ENCODE measurements at regions not wholly inside any gene's neighbourhood (a gene's known extent, or its start where the extent isn't known, plus 50 kb on each side); places are given as distances from the start of the nearest gene placed in this dataset.

- H3K4me1 ChIP-seq (ENCODE audit: control insufficient read depth, insufficient read depth, low read length), result no peaks in the 10 kb centered on the region
- no peaks in the 10 kb centered on the region for H3K36me3 ChIP-seq (ENCODE audit: control insufficient read depth in 2 of 2, insufficient read depth in 2 of 2, low read length in 2 of 2)
- H3K4me3 ChIP-seq (ENCODE audit: low read length in 2 of 2), result no peak overlapping the region
- H3K9ac ChIP-seq (ENCODE audit: low read length in 2 of 2), result no peak overlapping the region
- no peaks in the 10 kb centered on the region for H3K27me3 ChIP-seq (ENCODE audit: control insufficient read depth in 1 of 2, insufficient read depth in 2 of 2, low read length in 2 of 2)
- no peaks in the 10 kb centered on the region for H3K9me3 ChIP-seq (ENCODE audit: control insufficient read depth in 2 of 2, low read length in 2 of 2)
- no peak overlapping the region for H3K27ac ChIP-seq (ENCODE audit: low read length)
These were observed 266.9 kb downstream of the TOX3 start for GRCh38 chr16:52280086-52280485.

DNA sequence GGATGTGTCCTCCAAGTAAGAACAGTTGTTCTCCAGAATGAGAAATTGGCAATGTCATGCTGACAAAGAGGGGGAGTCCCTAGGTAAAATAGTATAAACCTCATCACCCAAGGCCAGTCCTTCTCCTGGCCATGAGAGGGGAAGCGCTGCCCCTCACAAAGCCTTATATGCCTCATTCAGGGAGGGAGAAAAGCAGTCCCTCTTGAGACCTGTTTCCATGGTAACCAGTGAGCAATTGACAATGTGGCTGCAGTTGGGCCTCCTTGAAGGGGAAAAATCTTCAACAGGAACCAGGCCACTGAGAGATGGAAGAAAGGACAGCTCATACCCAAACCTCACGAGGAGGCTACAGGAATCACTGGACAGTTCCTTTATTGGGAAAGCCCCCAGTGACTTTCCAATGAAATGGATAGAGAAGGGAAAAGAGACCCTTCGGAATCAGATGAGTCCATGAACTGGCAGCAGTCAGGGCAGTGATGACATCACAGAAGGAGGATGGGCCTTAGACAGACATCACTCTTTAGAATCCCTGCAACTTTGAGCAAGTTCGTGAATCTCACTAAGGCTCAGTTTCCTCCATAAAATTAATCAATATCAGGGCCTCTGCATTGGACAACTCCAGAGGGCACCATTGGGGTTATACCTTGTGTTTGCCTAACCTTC, 275.7 kb downstream of the TOX3 start:
- Histone ChIP-seq H3K4me1 (ENCODE audit: control insufficient read depth, insufficient read depth, low read length) (no peaks in the 10 kb centered on the region), H3K27me3 (ENCODE audit: control insufficient read depth in 1 of 2, insufficient read depth in 2 of 2, low read length in 2 of 2) (no peaks in the 10 kb centered on the region), H3K27ac (ENCODE audit: low read length) (no peak overlapping the region), H3K9ac (ENCODE audit: low read length in 2 of 2) (no peak overlapping the region), H3K4me3 (ENCODE audit: low read length in 2 of 2) (no peak overlapping the region), H3K36me3 (ENCODE audit: control insufficient read depth in 2 of 2, insufficient read depth in 2 of 2, low read length in 2 of 2) (no peaks in the 10 kb centered on the region), H3K9me3 (ENCODE audit: control insufficient read depth in 2 of 2, low read length in 2 of 2) (peaks cover 3% of the 10 kb centered on the region in 2 donors)

DNA sequence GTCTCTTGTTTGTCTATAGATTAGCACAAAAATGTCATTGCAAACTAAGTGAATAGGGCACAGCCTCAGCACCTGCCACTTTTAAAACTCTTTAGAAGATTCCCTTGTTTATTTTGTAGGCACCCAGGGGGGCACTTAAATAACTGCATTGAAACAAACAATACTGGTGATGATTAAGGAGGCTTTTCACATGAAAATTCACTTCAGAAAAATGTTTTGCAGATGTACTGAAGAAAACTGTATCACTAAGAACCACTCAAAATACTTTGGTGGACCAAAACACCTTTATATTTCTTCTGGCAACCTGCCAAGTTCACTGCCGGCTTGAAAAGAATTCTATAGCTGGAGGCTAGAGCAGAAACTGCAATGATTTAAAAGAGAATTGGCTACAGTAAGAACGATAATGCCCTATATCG, 281.5 kb downstream of the TOX3 start:
- no peaks in the 10 kb centered on the region for H3K27me3 ChIP-seq (ENCODE audit: control insufficient read depth in 1 of 2, insufficient read depth in 2 of 2, low read length in 2 of 2)
- no peaks in the 10 kb centered on the region for H3K9me3 ChIP-seq (ENCODE audit: control insufficient read depth in 2 of 2, low read length in 2 of 2)
- H3K27ac ChIP-seq (ENCODE audit: low read length), result no peak overlapping the region
- no peaks in the 10 kb centered on the region for H3K4me1 ChIP-seq (ENCODE audit: control insufficient read depth, insufficient read depth, low read length)
- H3K4me3 ChIP-seq (ENCODE audit: low read length in 2 of 2), result no peak overlapping the region
- no peaks in the 10 kb centered on the region for H3K36me3 ChIP-seq (ENCODE audit: control insufficient read depth in 2 of 2, insufficient read depth in 2 of 2, low read length in 2 of 2)
- H3K9ac ChIP-seq (ENCODE audit: low read length in 2 of 2), result no peak overlapping the region

- no peaks in the 10 kb centered on the region for H3K27me3 ChIP-seq (ENCODE audit: control insufficient read depth in 1 of 2, insufficient read depth in 2 of 2, low read length in 2 of 2)
- H3K36me3 ChIP-seq (ENCODE audit: control insufficient read depth in 2 of 2, insufficient read depth in 2 of 2, low read length in 2 of 2), result no peaks in the 10 kb centered on the region
- H3K9me3 ChIP-seq (ENCODE audit: control insufficient read depth in 2 of 2, low read length in 2 of 2), result no peaks in the 10 kb centered on the region
- H3K9ac ChIP-seq (ENCODE audit: low read length in 2 of 2), result no peak overlapping the region
- no peak overlapping the region for H3K4me3 ChIP-seq (ENCODE audit: low read length in 2 of 2)
- no peak overlapping the region for H3K27ac ChIP-seq (ENCODE audit: low read length)
- H3K4me1 ChIP-seq (ENCODE audit: control insufficient read depth, insufficient read depth, low read length), result no peaks in the 10 kb centered on the region
These were observed 289.4 kb downstream of the TOX3 start for GRCh38 chr16:52257534-52257933.

GRCh38 chr16:52256310-52257078, 290.4 kb downstream of the TOX3 start:
- Histone ChIP-seq H3K36me3 (ENCODE audit: control insufficient read depth in 2 of 2, insufficient read depth in 2 of 2, low read length in 2 of 2) (no peaks in the 10 kb centered on the region), H3K4me1 (ENCODE audit: control insufficient read depth, insufficient read depth, low read length) (no peaks in the 10 kb centered on the region), H3K9me3 (ENCODE audit: control insufficient read depth in 2 of 2, low read length in 2 of 2) (no peaks in the 10 kb centered on the region), H3K4me3 (ENCODE audit: low read length in 2 of 2) (no peak overlapping the region), H3K9ac (ENCODE audit: low read length in 2 of 2) (no peak overlapping the region), H3K27ac (ENCODE audit: low read length) (no peak overlapping the region), H3K27me3 (ENCODE audit: control insufficient read depth in 1 of 2, insufficient read depth in 2 of 2, low read length in 2 of 2) (no peaks in the 10 kb centered on the region)

- Histone ChIP-seq H3K27ac (ENCODE audit: low read length) (no peak overlapping the region), H3K27me3 (ENCODE audit: control insufficient read depth in 1 of 2, insufficient read depth in 2 of 2, low read length in 2 of 2) (no peaks in the 10 kb centered on the region), H3K9ac (ENCODE audit: low read length in 2 of 2) (no peak overlapping the region), H3K4me1 (ENCODE audit: control insufficient read depth, insufficient read depth, low read length) (no peaks in the 10 kb centered on the region), H3K36me3 (ENCODE audit: control insufficient read depth in 2 of 2, insufficient read depth in 2 of 2, low read length in 2 of 2) (no peaks in the 10 kb centered on the region), H3K4me3 (ENCODE audit: low read length in 2 of 2) (no peak overlapping the region), H3K9me3 (ENCODE audit: control insufficient read depth in 2 of 2, low read length in 2 of 2) (no peaks in the 10 kb centered on the region)
These were observed 292.2 kb downstream of the TOX3 start for GRCh38 chr16:52254746-52255145.

- H3K36me3 ChIP-seq (ENCODE audit: control insufficient read depth in 2 of 2, insufficient read depth in 2 of 2, low read length in 2 of 2), result no peaks in the 10 kb centered on the region
- no peak overlapping the region for H3K4me3 ChIP-seq (ENCODE audit: low read length in 2 of 2)
- H3K9ac ChIP-seq (ENCODE audit: low read length in 2 of 2), result no peak overlapping the region
- no peak overlapping the region for H3K27ac ChIP-seq (ENCODE audit: low read length)
- no peaks in the 10 kb centered on the region for H3K27me3 ChIP-seq (ENCODE audit: control insufficient read depth in 1 of 2, insufficient read depth in 2 of 2, low read length in 2 of 2)
- no peaks in the 10 kb centered on the region for H3K4me1 ChIP-seq (ENCODE audit: control insufficient read depth, insufficient read depth, low read length)
- H3K9me3 ChIP-seq (ENCODE audit: control insufficient read depth in 2 of 2, low read length in 2 of 2), result peaks cover 0 to 4% of the 10 kb centered on the region in 2 donors
These were observed 294.3 kb downstream of the TOX3 start for GRCh38 chr16:52252680-52253079.

GRCh38 chr16:52251495-52251894, 295.4 kb downstream of the TOX3 start:
- Histone ChIP-seq H3K4me1 (ENCODE audit: control insufficient read depth, insufficient read depth, low read length) (no peaks in the 10 kb centered on the region), H3K27ac (ENCODE audit: low read length) (no peak overlapping the region), H3K4me3 (ENCODE audit: low read length in 2 of 2) (no peak overlapping the region), H3K9me3 (ENCODE audit: control insufficient read depth in 2 of 2, low read length in 2 of 2) (peaks cover 4 to 9% of the 10 kb centered on the region in 2 donors), H3K9ac (ENCODE audit: low read length in 2 of 2) (no peak overlapping the region), H3K36me3 (ENCODE audit: control insufficient read depth in 2 of 2, insufficient read depth in 2 of 2, low read length in 2 of 2) (no peaks in the 10 kb centered on the region), H3K27me3 (ENCODE audit: control insufficient read depth in 1 of 2, insufficient read depth in 2 of 2, low read length in 2 of 2) (no peaks in the 10 kb centered on the region)

- Histone ChIP-seq H3K9ac (ENCODE audit: low read length in 2 of 2) (no peak overlapping the region), H3K4me3 (ENCODE audit: low read length in 2 of 2) (no peak overlapping the region), H3K36me3 (ENCODE audit: control insufficient read depth in 2 of 2, insufficient read depth in 2 of 2, low read length in 2 of 2) (no peaks in the 10 kb centered on the region), H3K4me1 (ENCODE audit: control insufficient read depth, insufficient read depth, low read length) (no peaks in the 10 kb centered on the region), H3K9me3 (ENCODE audit: control insufficient read depth in 2 of 2, low read length in 2 of 2) (peaks cover 4 to 16% of the 10 kb centered on the region in 2 donors), H3K27me3 (ENCODE audit: control insufficient read depth in 1 of 2, insufficient read depth in 2 of 2, low read length in 2 of 2) (no peaks in the 10 kb centered on the region), H3K27ac (ENCODE audit: low read length) (no peak overlapping the region)
These were observed 299.2 kb downstream of the TOX3 start for GRCh38 chr16:52247737-52248136.

- Histone ChIP-seq H3K4me1 (ENCODE audit: control insufficient read depth, insufficient read depth, low read length) (no peaks in the 10 kb centered on the region), H3K9ac (ENCODE audit: low read length in 2 of 2) (no peak overlapping the region), H3K27me3 (ENCODE audit: control insufficient read depth in 1 of 2, insufficient read depth in 2 of 2, low read length in 2 of 2) (no peaks in the 10 kb centered on the region), H3K9me3 (ENCODE audit: control insufficient read depth in 2 of 2, low read length in 2 of 2) (peaks cover 0 to 3% of the 10 kb centered on the region in 2 donors), H3K4me3 (ENCODE audit: low read length in 2 of 2) (no peak overlapping the region), H3K36me3 (ENCODE audit: control insufficient read depth in 2 of 2, insufficient read depth in 2 of 2, low read length in 2 of 2) (no peaks in the 10 kb centered on the region), H3K27ac (ENCODE audit: low read length) (no peak overlapping the region)
These were observed 308.2 kb downstream of the TOX3 start for GRCh38 chr16:52238710-52239109.

GRCh38 chr16:52237823-52238222, 309.1 kb downstream of the TOX3 start:
- Histone ChIP-seq H3K36me3 (ENCODE audit: control insufficient read depth in 2 of 2, insufficient read depth in 2 of 2, low read length in 2 of 2) (no peaks in the 10 kb centered on the region), H3K9me3 (ENCODE audit: control insufficient read depth in 2 of 2, low read length in 2 of 2) (peaks cover 0 to 3% of the 10 kb centered on the region in 2 donors), H3K4me3 (ENCODE audit: low read length in 2 of 2) (no peak overlapping the region), H3K4me1 (ENCODE audit: control insufficient read depth, insufficient read depth, low read length) (no peaks in the 10 kb centered on the region), H3K27ac (ENCODE audit: low read length) (no peak overlapping the region), H3K9ac (ENCODE audit: low read length in 2 of 2) (no peak overlapping the region), H3K27me3 (ENCODE audit: control insufficient read depth in 1 of 2, insufficient read depth in 2 of 2, low read length in 2 of 2) (no peaks in the 10 kb centered on the region)

Measured in stomach smooth muscle (tissue), 2 donors.